ENCODE measurements at regions not wholly inside any gene's neighbourhood (a gene's known extent, or its start where the extent isn't known, plus 50 kb on each side); places are given as distances from the start of the nearest gene placed in this dataset.

- no peaks in the 10 kb centered on the region for H3K27me3 Mint-ChIP-seq
- intact Hi-C loops (cut with micrococcal nuclease): no loop called here
- peaks cover 5% of the 10 kb centered on the region for H3K36me3 Mint-ChIP-seq (ENCODE audit: low read depth)
- H3K9me3 Mint-ChIP-seq: peaks cover 17% of the 10 kb centered on the region
- H3K27ac Mint-ChIP-seq: peak overlapping the region; percentile 25
- H3K4me3 Mint-ChIP-seq: no peak overlapping the region
- peaks cover 20% of the 10 kb centered on the region for H3K4me1 Mint-ChIP-seq
- DNase-seq: no peak
These were observed 533.9 kb downstream of the VRK1 start for GRCh38 chr14:97331058-97331457.

GRCh38 chr14:97331526-97331925 is 534.3 kb downstream of the VRK1 start:
- Mint-ChIP-seq H3K27ac (no peak overlapping the region), H3K36me3 (ENCODE audit: low read depth) (peaks cover 5% of the 10 kb centered on the region), H3K27me3 (no peaks in the 10 kb centered on the region), H3K4me1 (peaks cover 23% of the 10 kb centered on the region), H3K4me3 (no peak overlapping the region), H3K9me3 (peaks cover 14% of the 10 kb centered on the region)
- intact Hi-C loops (cut with micrococcal nuclease): no loop called here
- no peak for DNase-seq

- H3K4me1 Mint-ChIP-seq: peaks cover 22% of the 10 kb centered on the region
- no peaks in the 10 kb centered on the region for H3K27me3 Mint-ChIP-seq
- peaks cover 27% of the 10 kb centered on the region for H3K9me3 Mint-ChIP-seq
- no peak overlapping the region for H3K27ac Mint-ChIP-seq
- no peak for DNase-seq
- H3K4me3 Mint-ChIP-seq: no peak overlapping the region
- intact Hi-C loops (cut with micrococcal nuclease): no loop called here
- no peaks in the 10 kb centered on the region for H3K36me3 Mint-ChIP-seq (ENCODE audit: low read depth)
These were observed 539.0 kb downstream of the VRK1 start for GRCh38 chr14:97336179-97336578.

- no peak for DNase-seq
- Mint-ChIP-seq H3K4me3 (no peak overlapping the region), H3K9me3 (peaks cover 27% of the 10 kb centered on the region), H3K4me1 (peaks cover 16% of the 10 kb centered on the region), H3K27me3 (no peaks in the 10 kb centered on the region), H3K36me3 (ENCODE audit: low read depth) (no peaks in the 10 kb centered on the region), H3K27ac (no peak overlapping the region)
- intact Hi-C loops (cut with micrococcal nuclease): no loop called here
These were observed 539.6 kb downstream of the VRK1 start for GRCh38 chr14:97336816-97337215.

GRCh38 chr14:97337267-97337666 is 540.1 kb downstream of the VRK1 start:
- DNase-seq: no peak
- Mint-ChIP-seq H3K4me1 (peaks cover 12% of the 10 kb centered on the region), H3K27ac (no peak overlapping the region), H3K4me3 (no peak overlapping the region), H3K9me3 (peaks cover 27% of the 10 kb centered on the region), H3K27me3 (no peaks in the 10 kb centered on the region), H3K36me3 (ENCODE audit: low read depth) (no peaks in the 10 kb centered on the region)
- intact Hi-C loops (cut with micrococcal nuclease): no loop called here

- DNase-seq: no peak
- no peaks in the 10 kb centered on the region for H3K36me3 Mint-ChIP-seq (ENCODE audit: low read depth)
- intact Hi-C loops (cut with micrococcal nuclease): no loop called here
- peaks cover 8% of the 10 kb centered on the region for H3K4me1 Mint-ChIP-seq
- peaks cover 27% of the 10 kb centered on the region for H3K9me3 Mint-ChIP-seq
- no peak overlapping the region for H3K4me3 Mint-ChIP-seq
- no peak overlapping the region for H3K27ac Mint-ChIP-seq
- no peaks in the 10 kb centered on the region for H3K27me3 Mint-ChIP-seq
These were observed 540.5 kb downstream of the VRK1 start for GRCh38 chr14:97337670-97338069.

GRCh38 chr14:97344666-97345065 is 547.5 kb downstream of the VRK1 start:
- Mint-ChIP-seq H3K27me3 (no peaks in the 10 kb centered on the region), H3K4me1 (no peaks in the 10 kb centered on the region), H3K27ac (no peak overlapping the region), H3K4me3 (no peak overlapping the region), H3K9me3 (peaks cover 19% of the 10 kb centered on the region), H3K36me3 (ENCODE audit: low read depth) (no peaks in the 10 kb centered on the region)
- intact Hi-C loops (cut with micrococcal nuclease): no loop called here
- no peak for DNase-seq

GRCh38 chr14:97346675-97347074 is 549.5 kb downstream of the VRK1 start:
- no peak for DNase-seq
- Mint-ChIP-seq H3K36me3 (ENCODE audit: low read depth) (no peaks in the 10 kb centered on the region), H3K4me3 (no peak overlapping the region), H3K9me3 (peaks cover 9% of the 10 kb centered on the region), H3K4me1 (no peaks in the 10 kb centered on the region), H3K27me3 (no peaks in the 10 kb centered on the region), H3K27ac (no peak overlapping the region)
- intact Hi-C loops (cut with micrococcal nuclease): no loop called here

GRCh38 chr14:97349463-97349862 is 552.3 kb downstream of the VRK1 start:
- H3K9me3 Mint-ChIP-seq: peaks cover 9% of the 10 kb centered on the region
- no peaks in the 10 kb centered on the region for H3K36me3 Mint-ChIP-seq (ENCODE audit: low read depth)
- no peak for DNase-seq
- H3K4me1 Mint-ChIP-seq: no peaks in the 10 kb centered on the region
- intact Hi-C loops (cut with micrococcal nuclease): no loop called here
- H3K27ac Mint-ChIP-seq: no peak overlapping the region
- no peak overlapping the region for H3K4me3 Mint-ChIP-seq
- peaks cover 1% of the 10 kb centered on the region for H3K27me3 Mint-ChIP-seq

- H3K27me3 Mint-ChIP-seq: peaks cover 1% of the 10 kb centered on the region
- no peaks in the 10 kb centered on the region for H3K36me3 Mint-ChIP-seq (ENCODE audit: low read depth)
- intact Hi-C loops (cut with micrococcal nuclease): no loop called here
- DNase-seq: no peak
- H3K27ac Mint-ChIP-seq: no peak overlapping the region
- H3K4me1 Mint-ChIP-seq: no peaks in the 10 kb centered on the region
- no peak overlapping the region for H3K4me3 Mint-ChIP-seq
- H3K9me3 Mint-ChIP-seq: peaks cover 9% of the 10 kb centered on the region
These were observed 552.8 kb downstream of the VRK1 start for GRCh38 chr14:97349946-97350345.

- Mint-ChIP-seq H3K27ac (no peak overlapping the region), H3K4me1 (no peaks in the 10 kb centered on the region), H3K36me3 (ENCODE audit: low read depth) (no peaks in the 10 kb centered on the region), H3K9me3 (peaks cover 9% of the 10 kb centered on the region), H3K4me3 (no peak overlapping the region), H3K27me3 (peaks cover 1% of the 10 kb centered on the region)
- intact Hi-C loops (cut with micrococcal nuclease): no loop called here
- DNase-seq: no peak
These were observed 553.2 kb downstream of the VRK1 start for GRCh38 chr14:97350415-97350814.

GRCh38 chr14:97350894-97351731 is 553.9 kb downstream of the VRK1 start:
- Mint-ChIP-seq H3K36me3 (ENCODE audit: low read depth) (no peaks in the 10 kb centered on the region), H3K4me1 (no peaks in the 10 kb centered on the region), H3K9me3 (peaks cover 5% of the 10 kb centered on the region), H3K27me3 (peaks cover 1% of the 10 kb centered on the region), H3K27ac (no peak overlapping the region), H3K4me3 (no peak overlapping the region)
- no peak for DNase-seq
- intact Hi-C loops (cut with micrococcal nuclease): no loop called here

- Mint-ChIP-seq H3K36me3 (ENCODE audit: low read depth) (no peaks in the 10 kb centered on the region), H3K4me1 (no peaks in the 10 kb centered on the region), H3K27me3 (peaks cover 6% of the 10 kb centered on the region), H3K4me3 (no peak overlapping the region), H3K27ac (no peak overlapping the region), H3K9me3 (peaks cover 6% of the 10 kb centered on the region)
- intact Hi-C loops (cut with micrococcal nuclease): no loop called here
- DNase-seq: no peak
These were observed 555.9 kb downstream of the VRK1 start for GRCh38 chr14:97353102-97353501.

GRCh38 chr14:97354119-97354722 is 557.0 kb downstream of the VRK1 start:
- Mint-ChIP-seq H3K4me1 (no peaks in the 10 kb centered on the region), H3K27ac (no peak overlapping the region), H3K9me3 (peaks cover 6% of the 10 kb centered on the region), H3K27me3 (peaks cover 6% of the 10 kb centered on the region), H3K36me3 (ENCODE audit: low read depth) (no peaks in the 10 kb centered on the region), H3K4me3 (no peak overlapping the region)
- DNase-seq: no peak
- intact Hi-C loops (cut with micrococcal nuclease): no loop called here

All from activated CD4-positive, alpha-beta T cell treated with anti-CD3 and anti-CD28 coated beads, Interleukin-2, amount 10 ng/mL, durations not matched to agents 24 days and 14 days (primary cell).